H1 (cell line): ENCODE measurements at regions not wholly inside any gene's neighbourhood (a gene's known extent, or its start where the extent isn't known, plus 50 kb on each side); places are given as distances from the start of the nearest gene placed in this dataset.
A peak's percentile ranks its signal among the peaks of the same experiment; 100 is the strongest.

Experiments used
- CTCF ChIA-PET: fragments of 300-600 bp; sonication (Branson Sonifier 250); formaldehyde crosslinking; loops from one replicate; lab custom pipeline; 2021; ENCODE audit not compliant: partially characterized antibody; lab: Charles Lee
- POLR2A ChIA-PET: fragments of 300-600 bp; sonication (Branson Sonifier 250); formaldehyde crosslinking; loops from one replicate; lab custom pipeline; 2021; ENCODE audit warnings: inconsistent platforms; ENCODE audit not compliant: partially characterized antibody; lab: Charles Lee
- DNase-seq, 2 experiments: peaks; one replicate each; pipeline versions ENCODE4 v3.0.0 to v3.0.0-alpha.2; 2010 to 2022; ENCODE audit warnings: low spot score in 2 of 2, low read depth in 1 of 2, mixed read lengths in 1 of 2
- FAIRE-seq: peaks from 2 replicates; lab custom pipeline; 2011; peaks lifted over from hg19 to GRCh38; lab: Jason Lieb, UNC
- H2AFZ ChIP-seq: 2 replicates; pipeline ENCODE4 v1.8.1; 2012; ENCODE audit warnings: low read length, inconsistent platforms
- H2AK5ac ChIP-seq: 2 replicates; pipeline ENCODE4 v1.6.1; 2013; ENCODE audit warnings: low read depth, low read length
- H2BK120ac ChIP-seq: replicated peaks from 2 replicates; pipeline ENCODE3; 2013; ENCODE audit warnings: low read depth, low read length, inconsistent platforms
- H2BK12ac ChIP-seq: 2 replicates; pipeline ENCODE4 v1.6.1; 2013; ENCODE audit warnings: low read depth, low read length
- H2BK15ac ChIP-seq: 2 replicates; pipeline ENCODE4 v1.6.1; 2013; ENCODE audit warnings: low read length
- H2BK20ac ChIP-seq: 2 replicates; pipeline ENCODE4 v1.6.1; 2013; ENCODE audit warnings: low read length
- H2BK5ac ChIP-seq: 2 replicates; pipeline ENCODE4 v1.6.1; 2013; ENCODE audit warnings: low read depth, low read length
- H3K14ac ChIP-seq: 2 replicates; pipeline ENCODE4 v1.6.1; 2013; ENCODE audit warnings: inconsistent platforms; ENCODE audit not compliant: insufficient read length
- H3K18ac ChIP-seq: 2 replicates; pipeline ENCODE4 v1.6.1; 2013; ENCODE audit warnings: low read length; ENCODE audit errors: extremely low read depth
- H3K23ac ChIP-seq: 2 replicates; pipeline ENCODE4 v1.6.1; 2013; ENCODE audit warnings: inconsistent platforms; ENCODE audit not compliant: insufficient read length
- H3K23me2 ChIP-seq: 2 replicates; pipeline ENCODE4 v1.6.1; 2013; ENCODE audit warnings: low read depth, low read length
- H3K27ac ChIP-seq: 2 replicates; pipeline ENCODE4 v1.6.1; 2011; ENCODE audit warnings: low read depth, low read length, inconsistent platforms
- H3K27me3 ChIP-seq, 4 experiments: replicated peaks in 1 of 4; 1 replicate in 1 of 4; 2 replicates in 3 of 4; pipeline versions ENCODE4 v1.6.1 to v1.8.1; 2011 to 2013; ENCODE audit warnings: low read length in 3 of 4, mild to moderate bottlenecking in 3 of 4, inconsistent platforms in 2 of 4, mixed read lengths in 2 of 4, moderate library complexity in 1 of 4; ENCODE audit not compliant: control insufficient read depth in 3 of 4, insufficient read depth in 3 of 4; ENCODE audit errors: extremely low read depth in 1 of 4
- H3K36me3 ChIP-seq, 4 experiments: 2 replicates each; pipeline versions ENCODE4 v1.6.1 to v1.8.1; 2011 to 2013; ENCODE audit warnings: mild to moderate bottlenecking in 4 of 4, low read length in 3 of 4, moderate library complexity in 2 of 4, control low read depth in 1 of 4, inconsistent platforms in 1 of 4; ENCODE audit not compliant: insufficient read depth in 4 of 4, control insufficient read depth in 2 of 4
- H3K4ac ChIP-seq: replicated peaks from 2 replicates; pipeline ENCODE3; 2013; ENCODE audit warnings: low read length, low read depth, mixed read lengths, inconsistent platforms; ENCODE audit not compliant: insufficient read length
- H3K4me1 ChIP-seq, 4 experiments: replicated peaks in 1 of 4; 1 replicate in 1 of 4; 2 replicates in 3 of 4; pipeline versions ENCODE4 v1.6.1 to v1.8.1; 2011 to 2013; ENCODE audit warnings: low read length in 3 of 4, inconsistent platforms in 2 of 4, mixed read lengths in 1 of 4; ENCODE audit not compliant: insufficient read depth in 4 of 4, control insufficient read depth in 3 of 4
- H3K4me2 ChIP-seq, 2 experiments: 2 replicates each; pipeline versions ENCODE4 v1.6.1 to v1.8.1; 2011 to 2013; ENCODE audit warnings: low read depth in 2 of 2, low read length in 2 of 2, control low read depth in 1 of 2, inconsistent platforms in 1 of 2, mild to moderate bottlenecking in 1 of 2; ENCODE audit not compliant: insufficient read depth in 1 of 2
- H3K4me3 ChIP-seq, 4 experiments: fragments of 200-600, 300-600 bp in 1 of 4; sonication (generic), shearing (Covaris generic), sonication (Bioruptor Twin) in 1 of 4; 2 replicates each; pipeline versions ENCODE4 v1.5.1 to v1.8.1; 2011 to 2016; ENCODE audit warnings: low read length in 4 of 4, low read depth in 3 of 4, control low read depth in 2 of 4, inconsistent platforms in 2 of 4, mild to moderate bottlenecking in 2 of 4, mixed read lengths in 1 of 4, moderate library complexity in 1 of 4; ENCODE audit not compliant: insufficient read depth in 2 of 4; ENCODE audit errors: extremely low read depth in 1 of 4
- H3K56ac ChIP-seq: replicated peaks from 2 replicates; pipeline ENCODE3; 2013; ENCODE audit warnings: low read depth, mild to moderate bottlenecking, mixed read lengths, low read length, inconsistent platforms; ENCODE audit not compliant: insufficient read length
- H3K79me1 ChIP-seq: 2 replicates; pipeline ENCODE4 v1.6.1; 2013; ENCODE audit warnings: low read depth, low read length, control low read depth
- H3K79me2 ChIP-seq, 2 experiments: 2 replicates each; pipeline versions ENCODE4 v1.6.1 to v1.8.1; 2012 to 2013; ENCODE audit warnings: low read length in 2 of 2, mild to moderate bottlenecking in 2 of 2, inconsistent platforms in 1 of 2; ENCODE audit not compliant: insufficient read depth in 2 of 2, control insufficient read depth in 1 of 2
- H3K9ac ChIP-seq, 4 experiments: replicated peaks in 1 of 4; 1 replicate in 1 of 4; 2 replicates in 3 of 4; pipeline versions ENCODE4 v1.6.1 to v1.8.1; 2011 to 2013; ENCODE audit warnings: low read depth in 3 of 4, low read length in 3 of 4, control low read depth in 2 of 4, mild to moderate bottlenecking in 2 of 4, moderate library complexity in 2 of 4, inconsistent platforms in 1 of 4; ENCODE audit errors: extremely low read depth in 1 of 4
- H3K9me3 ChIP-seq, 2 experiments: 2 replicates each; pipeline versions ENCODE4 v1.6.1 to v1.8.1; 2012 to 2013; ENCODE audit warnings: mild to moderate bottlenecking in 2 of 2, moderate library complexity in 2 of 2, control low read depth in 1 of 2, inconsistent platforms in 1 of 2, low read depth in 1 of 2, low read length in 1 of 2, mixed read lengths in 1 of 2; ENCODE audit not compliant: insufficient read depth in 2 of 2
- H4K20me1 ChIP-seq, 2 experiments: replicated peaks in 1 of 2; 2 replicates each; pipeline versions ENCODE3 to v1.8.1; 2011 to 2013; ENCODE audit warnings: inconsistent platforms in 2 of 2, low read length in 2 of 2, mild to moderate bottlenecking in 1 of 2; ENCODE audit not compliant: insufficient read depth in 2 of 2, control insufficient read depth in 1 of 2
- H4K5ac ChIP-seq: 2 replicates; pipeline ENCODE4 v1.6.1; 2013; ENCODE audit warnings: low read length, low read depth, mixed read lengths, inconsistent platforms; ENCODE audit not compliant: insufficient read length
- H4K8ac ChIP-seq: 2 replicates; pipeline ENCODE4 v1.8.0; 2013; ENCODE audit warnings: mild to moderate bottlenecking, moderate library complexity, low read length, inconsistent platforms; ENCODE audit not compliant: insufficient read depth; ENCODE audit errors: extremely low read depth
- H4K91ac ChIP-seq: replicated peaks from 2 replicates; pipeline ENCODE3; 2013; ENCODE audit warnings: low read length, mixed read lengths, inconsistent platforms; ENCODE audit not compliant: insufficient read length
- NRF1 ChIP-seq: IDR thresholded peaks from 2 replicates; pipeline ENCODE4 v1.6.1; 2011; ENCODE audit warnings: mild to moderate bottlenecking, low read depth, low read length, improper control_type of control experiment
- TBP ChIP-seq: IDR thresholded peaks from 2 replicates; pipeline ENCODE4 v1.6.1; 2011; ENCODE audit warnings: low read depth, low read length, improper control_type of control experiment
- TCF12 ChIP-seq: IDR thresholded peaks from 2 replicates; pipeline ENCODE4 v1.6.1; 2011; ENCODE audit warnings: low read depth, mild to moderate bottlenecking, low read length
- WGBS, 2 experiments: shearing (Covaris generic) in 1 of 2; methylation state at CpG; one replicate each; pipeline versions ENCODE4 v1.1.6 to v1.1.7; 2013 to 2015; ENCODE audit warnings: low lambda C conversion rate in 2 of 2, mixed read lengths in 2 of 2, inconsistent platforms in 1 of 2, low coverage in 1 of 2, missing lambda C conversion rate in 1 of 2; ENCODE audit not compliant: insufficient replicate concordance in 2 of 2, insufficient coverage in 1 of 2, insufficient read length in 1 of 2; ENCODE audit errors: extremely low coverage in 1 of 2, missing lambda C conversion rate in 1 of 2; 5-methylcytosine and 5-hydroxymethylcytosine counted together
- TF ChIP-seq, protein P1 (sequence below), 3 experiments: IDR thresholded peaks; 1 replicate in 2 of 3; 2 replicates in 1 of 3; pipeline versions ENCODE4 v1.5.1 to v1.6.1; 2011; ENCODE audit warnings: low read length in 3 of 3, mild to moderate bottlenecking in 3 of 3, inconsistent platforms in 2 of 3, low read depth in 1 of 3, moderate library complexity in 1 of 3; ENCODE audit not compliant: insufficient read depth in 1 of 3; ENCODE audit errors: control extremely low read depth in 1 of 3
- TF ChIP-seq, protein P2 (sequence below): IDR thresholded peaks from 2 replicates; pipeline ENCODE4 v1.6.1; 2011; ENCODE audit warnings: low read depth, mild to moderate bottlenecking, low read length; ENCODE audit not compliant: insufficient read depth
- TF ChIP-seq, protein P3 (sequence below): IDR thresholded peaks from 2 replicates; pipeline ENCODE4 v1.6.1; 2012; ENCODE audit warnings: low read length, inconsistent platforms

DNA sequence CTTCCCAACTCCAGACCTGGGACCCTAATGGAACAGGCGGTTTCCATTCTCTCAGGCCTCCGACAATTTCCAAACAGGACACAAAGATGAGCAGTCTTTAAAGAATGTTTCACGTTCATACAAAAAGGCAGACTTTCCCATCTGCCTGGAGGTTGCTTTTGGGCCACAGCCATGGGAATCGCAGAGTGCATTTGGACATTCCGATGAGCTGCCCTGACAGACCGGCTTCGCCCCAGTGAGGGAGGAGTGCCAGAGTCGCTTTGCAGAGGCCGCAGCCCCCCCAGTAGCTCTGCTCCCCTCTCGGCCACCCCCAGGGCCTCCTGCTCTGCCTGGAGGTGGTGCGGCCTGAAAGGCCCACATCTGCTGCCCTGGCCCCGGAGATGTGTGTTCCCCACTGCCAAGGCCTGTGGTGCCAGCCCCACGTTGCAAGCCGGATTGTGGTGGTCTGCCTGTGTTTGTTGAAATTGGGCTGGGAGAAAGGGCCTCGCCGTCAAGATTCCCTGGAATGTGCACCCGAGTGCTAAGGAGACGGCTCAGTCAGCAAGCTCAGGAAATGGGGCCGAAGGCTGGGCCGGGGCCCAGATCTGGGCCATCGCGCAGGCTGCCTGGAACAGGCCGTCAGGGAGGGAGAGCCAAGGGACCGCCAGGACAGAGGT lies 89.8 kb downstream of the C16orf95 start:
- Histone ChIP-seq H2BK12ac (no peak overlapping the region), H3K79me1 (no peaks in the 10 kb centered on the region), H3K9me3 (peaks cover 0 to 2% of the 10 kb centered on the region in 2 experiments; a peak in 1 of 4 replicates), H2BK20ac (no peak overlapping the region), H2BK15ac (no peak overlapping the region), H2AFZ (no peak overlapping the region), H3K18ac (no peak overlapping the region), H4K8ac (peak overlapping the region; percentile 30; the same call in 1 of the 2 replicates), H3K4me1 (peaks cover 0 to 4% (median 0%) of the 10 kb centered on the region in 4 experiments; a peak in 1 of 7 replicates), H3K56ac (no peak overlapping the region), H2AK5ac (no peak overlapping the region), H3K79me2 (no peaks in the 10 kb centered on the region), H3K23me2 (peaks cover under 1% of the 10 kb centered on the region; the same call in 1 of the 2 replicates), H3K4ac (no peak overlapping the region), H4K20me1 (no peaks in the 10 kb centered on the region), H4K91ac (no peak overlapping the region), H3K27ac (no peak overlapping the region), H3K23ac (no peak overlapping the region), H3K36me3 (no peaks in the 10 kb centered on the region; a peak in 1 of 8 replicates), H3K4me2 (no peak overlapping the region), H2BK5ac (no peak overlapping the region), H3K4me3 (no peak overlapping the region), H4K5ac (no peak overlapping the region), H3K9ac (no peak overlapping the region), H2BK120ac (no peak overlapping the region), H3K27me3 (no peaks in the 10 kb centered on the region), H3K14ac (no peak overlapping the region)
- 85% methylated on average over 24 of the region's 24 CpGs; no CpG with 5 or more reads in 1 of the 2 experiments for WGBS, 2 experiments
- FAIRE-seq (no peak), DNase-seq (no peak)
- CTCF ChIA-PET: interaction anchor here (0.8 to 1.0 kb wide), 4 partner anchors 9 to 175 kb away, joined by 3 read pairs; no protein-coding TSS in a partner anchor
- TF ChIP-seq NRF1 (no peak), TCF12 (no peak), TBP (no peak)
- TF ChIP-seq, protein P1, sequence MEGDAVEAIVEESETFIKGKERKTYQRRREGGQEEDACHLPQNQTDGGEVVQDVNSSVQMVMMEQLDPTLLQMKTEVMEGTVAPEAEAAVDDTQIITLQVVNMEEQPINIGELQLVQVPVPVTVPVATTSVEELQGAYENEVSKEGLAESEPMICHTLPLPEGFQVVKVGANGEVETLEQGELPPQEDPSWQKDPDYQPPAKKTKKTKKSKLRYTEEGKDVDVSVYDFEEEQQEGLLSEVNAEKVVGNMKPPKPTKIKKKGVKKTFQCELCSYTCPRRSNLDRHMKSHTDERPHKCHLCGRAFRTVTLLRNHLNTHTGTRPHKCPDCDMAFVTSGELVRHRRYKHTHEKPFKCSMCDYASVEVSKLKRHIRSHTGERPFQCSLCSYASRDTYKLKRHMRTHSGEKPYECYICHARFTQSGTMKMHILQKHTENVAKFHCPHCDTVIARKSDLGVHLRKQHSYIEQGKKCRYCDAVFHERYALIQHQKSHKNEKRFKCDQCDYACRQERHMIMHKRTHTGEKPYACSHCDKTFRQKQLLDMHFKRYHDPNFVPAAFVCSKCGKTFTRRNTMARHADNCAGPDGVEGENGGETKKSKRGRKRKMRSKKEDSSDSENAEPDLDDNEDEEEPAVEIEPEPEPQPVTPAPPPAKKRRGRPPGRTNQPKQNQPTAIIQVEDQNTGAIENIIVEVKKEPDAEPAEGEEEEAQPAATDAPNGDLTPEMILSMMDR (IDR thresholded peaks at IDR 0.05; ENCODE audit: control extremely low read depth in 1 of 3, insufficient read depth in 1 of 3, low read depth in 1 of 3, low read length in 3 of 3): no peak
- TF ChIP-seq, protein P2, sequence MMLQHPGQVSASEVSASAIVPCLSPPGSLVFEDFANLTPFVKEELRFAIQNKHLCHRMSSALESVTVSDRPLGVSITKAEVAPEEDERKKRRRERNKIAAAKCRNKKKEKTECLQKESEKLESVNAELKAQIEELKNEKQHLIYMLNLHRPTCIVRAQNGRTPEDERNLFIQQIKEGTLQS: no peak
- TF ChIP-seq, protein P3, sequence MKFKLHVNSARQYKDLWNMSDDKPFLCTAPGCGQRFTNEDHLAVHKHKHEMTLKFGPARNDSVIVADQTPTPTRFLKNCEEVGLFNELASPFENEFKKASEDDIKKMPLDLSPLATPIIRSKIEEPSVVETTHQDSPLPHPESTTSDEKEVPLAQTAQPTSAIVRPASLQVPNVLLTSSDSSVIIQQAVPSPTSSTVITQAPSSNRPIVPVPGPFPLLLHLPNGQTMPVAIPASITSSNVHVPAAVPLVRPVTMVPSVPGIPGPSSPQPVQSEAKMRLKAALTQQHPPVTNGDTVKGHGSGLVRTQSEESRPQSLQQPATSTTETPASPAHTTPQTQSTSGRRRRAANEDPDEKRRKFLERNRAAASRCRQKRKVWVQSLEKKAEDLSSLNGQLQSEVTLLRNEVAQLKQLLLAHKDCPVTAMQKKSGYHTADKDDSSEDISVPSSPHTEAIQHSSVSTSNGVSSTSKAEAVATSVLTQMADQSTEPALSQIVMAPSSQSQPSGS: no peak
- POLR2A ChIA-PET: no interaction called here
